Stomach smooth muscle (tissue), 2 donors: ENCODE measurements at regions not wholly inside any gene's neighbourhood (a gene's known extent, or its start where the extent isn't known, plus 50 kb on each side); places are given as distances from the start of the nearest gene placed in this dataset.

Experiments used
- H3K27ac ChIP-seq: one replicate; pipeline ENCODE4 v1.7.0; 2013; ENCODE audit warnings: mild to moderate bottlenecking, low read length, inconsistent platforms
- H3K27me3 ChIP-seq, 2 donors: one replicate each; pipeline ENCODE4 v1.7.0; 2013; ENCODE audit warnings: low read length in 2 of 2; ENCODE audit not compliant: insufficient read depth in 2 of 2, control insufficient read depth in 1 of 2
- H3K36me3 ChIP-seq, 2 donors: one replicate each; pipeline ENCODE4 v1.7.0; 2013; ENCODE audit warnings: low read length in 2 of 2; ENCODE audit not compliant: control insufficient read depth in 2 of 2, insufficient read depth in 2 of 2
- H3K4me1 ChIP-seq: one replicate; pipeline ENCODE4 v1.7.0; 2013; ENCODE audit warnings: low read length; ENCODE audit not compliant: control insufficient read depth, insufficient read depth
- H3K4me3 ChIP-seq, 2 donors: one replicate each; pipeline ENCODE4 v1.7.0; 2013; ENCODE audit warnings: low read length in 2 of 2
- H3K9ac ChIP-seq, 2 donors: one replicate each; pipeline ENCODE4 v1.7.0; 2013; ENCODE audit warnings: low read length in 2 of 2, mild to moderate bottlenecking in 1 of 2
- H3K9me3 ChIP-seq, 2 donors: one replicate each; pipeline ENCODE4 v1.7.0; 2013; ENCODE audit warnings: low read length in 2 of 2; ENCODE audit not compliant: control insufficient read depth in 2 of 2
- donor health status: healthy.
- donor health status: Pancreatic carcinoma.

DNA sequence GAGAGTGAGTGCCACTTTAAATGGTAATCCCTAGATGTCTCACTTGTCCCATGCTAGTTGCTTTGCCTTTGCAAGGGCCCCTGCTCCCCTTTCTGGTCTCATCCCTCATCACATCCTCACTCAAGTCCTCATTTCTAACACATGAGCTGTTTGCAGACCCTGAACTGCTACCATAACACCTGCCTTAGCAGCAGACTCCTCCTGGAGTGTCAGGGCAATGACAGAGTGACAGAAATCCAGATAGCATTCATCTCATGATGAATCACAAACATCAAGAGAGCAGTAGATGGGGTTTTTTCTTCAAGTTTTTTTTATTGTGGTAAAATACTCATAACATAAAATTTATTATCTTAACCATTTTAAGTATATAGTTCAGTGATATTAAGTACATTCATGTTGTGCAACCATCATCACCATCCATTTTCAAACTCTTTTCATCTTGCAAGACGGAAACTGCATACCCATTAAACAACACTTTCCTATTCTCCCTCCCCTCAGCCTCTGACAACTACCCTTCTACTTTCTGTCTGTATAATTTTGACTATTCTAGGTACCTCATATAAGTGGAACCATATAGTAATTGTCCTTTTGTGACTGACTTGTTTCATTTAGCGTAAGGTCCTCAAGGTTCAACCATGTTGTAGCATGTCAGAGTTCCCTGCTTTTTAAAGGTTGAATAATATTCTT, 133.2 kb upstream of the RPS6KA3 start:
- H3K27ac ChIP-seq = no peak overlapping the region
- no peaks in the 10 kb centered on the region for H3K9me3 ChIP-seq
- no peak overlapping the region for H3K9ac ChIP-seq
- H3K4me3 ChIP-seq = no peak overlapping the region
- H3K36me3 ChIP-seq = no peaks in the 10 kb centered on the region
- H3K27me3 ChIP-seq = no peaks in the 10 kb centered on the region
- H3K4me1 ChIP-seq = no peaks in the 10 kb centered on the region

DNA sequence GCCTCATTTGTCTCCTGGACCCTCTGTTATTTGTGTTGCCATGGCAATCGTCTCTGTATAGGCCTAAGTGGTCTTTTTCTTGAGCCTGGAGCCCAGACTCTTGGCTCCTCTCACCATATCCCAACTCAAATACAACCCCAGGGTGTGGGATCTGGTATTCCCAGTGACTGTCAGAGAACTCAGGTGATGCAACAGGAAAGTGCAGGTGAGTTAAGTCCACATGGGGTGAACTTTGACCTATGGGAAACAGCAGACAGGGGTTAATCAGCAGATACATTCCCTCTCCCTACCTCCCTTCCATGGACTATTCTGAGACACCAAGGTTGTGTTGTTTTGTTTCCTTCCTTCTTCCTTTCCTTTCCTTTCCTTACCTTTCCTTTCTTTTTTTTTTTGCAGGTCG, 130.9 kb upstream of the RPS6KA3 start:
- Histone ChIP-seq H3K9me3 (no peaks in the 10 kb centered on the region), H3K4me3 (no peak overlapping the region), H3K27me3 (no peaks in the 10 kb centered on the region), H3K27ac (no peak overlapping the region), H3K4me1 (no peaks in the 10 kb centered on the region), H3K36me3 (no peaks in the 10 kb centered on the region), H3K9ac (no peak overlapping the region)

DNA sequence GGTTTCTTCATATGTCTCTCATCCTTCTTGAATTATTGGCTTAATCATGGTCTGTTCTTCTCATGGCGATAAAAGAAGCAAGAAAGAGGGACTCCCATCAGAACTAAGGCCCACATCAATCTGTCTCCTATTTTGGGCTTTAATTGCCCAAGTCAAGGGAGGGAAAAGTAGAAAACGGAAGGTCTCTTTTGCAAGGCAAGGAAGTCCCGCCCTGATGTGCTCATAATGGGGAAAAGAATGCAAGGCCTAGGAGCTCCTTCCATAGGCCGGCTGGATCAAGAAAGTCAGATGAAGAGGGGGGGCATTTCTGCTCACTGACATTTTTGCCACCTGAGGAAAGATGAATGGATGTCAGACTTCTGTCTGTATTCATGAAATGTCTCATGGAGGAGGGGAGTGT, 127.7 kb upstream of the RPS6KA3 start:
- Histone ChIP-seq H3K4me3 (no peak overlapping the region), H3K27ac (no peak overlapping the region), H3K27me3 (no peaks in the 10 kb centered on the region), H3K9ac (no peak overlapping the region), H3K36me3 (no peaks in the 10 kb centered on the region), H3K4me1 (no peaks in the 10 kb centered on the region), H3K9me3 (no peaks in the 10 kb centered on the region)

DNA sequence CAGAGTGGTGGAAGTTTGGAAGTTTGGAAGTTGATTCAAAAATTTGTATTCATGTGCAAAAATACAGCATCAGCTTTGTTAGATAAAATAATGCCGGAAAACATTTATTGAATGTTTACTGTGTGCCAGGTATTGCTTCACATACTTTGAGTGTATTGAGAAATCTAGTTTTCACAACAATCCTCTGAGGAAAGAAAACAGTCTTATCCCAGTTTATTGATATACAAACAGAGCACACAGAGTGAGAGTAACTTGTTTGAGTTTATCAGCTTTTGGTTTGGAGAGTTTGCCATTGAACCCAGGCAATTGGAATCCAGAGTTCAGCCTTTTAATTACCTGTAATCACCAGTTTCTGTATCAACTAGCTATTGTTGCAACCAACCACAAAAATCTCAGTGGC, 127.2 kb upstream of the RPS6KA3 start:
- no peaks in the 10 kb centered on the region for H3K36me3 ChIP-seq
- no peaks in the 10 kb centered on the region for H3K27me3 ChIP-seq
- H3K9ac ChIP-seq = no peak overlapping the region
- no peaks in the 10 kb centered on the region for H3K9me3 ChIP-seq
- H3K4me1 ChIP-seq = no peaks in the 10 kb centered on the region
- H3K4me3 ChIP-seq = no peak overlapping the region
- H3K27ac ChIP-seq = no peak overlapping the region

DNA sequence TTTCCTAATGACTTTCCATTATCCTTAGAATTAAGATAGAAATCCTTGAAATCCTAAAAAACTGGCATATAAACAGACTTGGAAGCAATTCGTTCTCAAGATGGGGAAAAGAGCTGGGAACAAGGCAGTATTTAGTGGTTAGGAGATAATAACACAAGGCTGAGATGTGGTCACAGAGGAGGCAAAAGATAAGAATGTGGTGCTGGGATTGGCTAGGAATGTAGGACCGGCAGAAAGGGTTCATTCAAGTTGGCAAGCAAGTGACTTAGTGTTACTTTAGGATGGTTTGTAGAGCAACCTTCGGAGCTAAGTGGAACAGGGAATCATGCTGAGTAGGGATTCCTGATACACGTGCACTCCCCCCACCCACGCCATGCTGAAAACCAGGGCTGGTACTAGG, 121.9 kb upstream of the RPS6KA3 start:
- H3K36me3 ChIP-seq = no peaks in the 10 kb centered on the region
- peaks cover 0 to 2% of the 10 kb centered on the region in 2 donors for H3K27me3 ChIP-seq
- no peaks in the 10 kb centered on the region for H3K4me1 ChIP-seq
- H3K9me3 ChIP-seq = no peaks in the 10 kb centered on the region
- H3K4me3 ChIP-seq = no peak overlapping the region
- H3K9ac ChIP-seq = no peak overlapping the region
- H3K27ac ChIP-seq = no peak overlapping the region

DNA sequence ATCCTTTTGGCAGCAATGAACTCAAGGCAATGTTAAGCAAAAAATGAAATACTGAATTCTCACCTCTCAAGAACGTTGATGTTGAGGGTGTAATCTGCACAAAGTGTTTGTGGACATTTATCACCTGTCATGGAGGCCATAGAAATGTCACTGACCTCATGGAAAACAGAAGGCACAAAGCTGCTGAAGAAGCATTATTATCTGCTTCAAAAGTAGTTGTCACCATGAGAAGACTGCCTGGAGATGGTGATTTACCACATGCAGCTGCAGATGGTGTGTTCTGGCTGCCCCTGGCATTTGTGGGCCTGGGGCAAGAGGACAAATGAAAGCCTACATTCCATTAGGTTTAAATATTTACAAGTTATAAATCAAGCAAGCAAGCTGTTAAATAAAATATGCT, 116.8 kb upstream of the RPS6KA3 start:
- Histone ChIP-seq H3K4me1 (no peaks in the 10 kb centered on the region), H3K36me3 (no peaks in the 10 kb centered on the region), H3K4me3 (no peak overlapping the region), H3K9ac (no peak overlapping the region), H3K9me3 (no peaks in the 10 kb centered on the region), H3K27ac (no peak overlapping the region), H3K27me3 (no peaks in the 10 kb centered on the region)

DNA sequence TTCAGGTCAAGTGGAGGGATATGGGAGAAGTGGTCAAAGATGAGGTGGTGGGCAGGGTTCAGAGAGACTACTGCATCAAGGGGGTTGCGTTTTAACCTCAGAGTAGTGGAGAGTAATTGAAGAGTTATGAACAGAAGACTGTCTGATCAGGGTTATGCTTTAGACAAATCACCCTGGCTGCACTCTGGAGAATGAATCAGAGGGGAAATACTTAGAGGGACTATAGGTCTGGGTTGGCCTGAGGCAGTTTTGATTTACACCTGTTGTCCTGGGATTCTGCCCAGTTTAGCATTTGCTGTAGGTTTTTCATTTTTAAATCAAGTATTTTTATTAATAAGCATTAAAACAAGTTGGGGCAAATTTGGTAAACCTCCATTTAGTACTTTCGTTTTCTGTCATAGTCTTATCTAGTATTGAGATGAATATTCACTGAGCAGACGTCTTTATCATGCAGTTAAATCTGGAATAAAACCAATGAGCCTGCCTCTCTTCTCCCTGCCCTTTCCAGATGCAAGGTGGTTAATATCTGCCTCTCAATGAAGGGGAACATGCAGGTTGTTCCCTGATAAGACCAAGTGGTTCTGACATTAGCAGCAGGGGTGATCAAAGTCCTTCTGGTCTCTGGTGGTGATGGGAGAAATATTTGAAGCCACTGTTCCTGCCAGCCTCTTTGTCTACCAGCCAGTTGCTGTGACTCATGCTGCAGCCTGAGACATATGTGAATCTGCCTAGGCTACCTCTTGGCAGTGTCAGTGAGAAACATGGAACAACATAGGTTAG, 116.0 kb upstream of the RPS6KA3 start:
- no peak overlapping the region for H3K27ac ChIP-seq
- no peaks in the 10 kb centered on the region for H3K27me3 ChIP-seq
- no peak overlapping the region for H3K9ac ChIP-seq
- H3K4me3 ChIP-seq = no peak overlapping the region
- H3K36me3 ChIP-seq = no peaks in the 10 kb centered on the region
- H3K4me1 ChIP-seq = no peaks in the 10 kb centered on the region
- H3K9me3 ChIP-seq = no peaks in the 10 kb centered on the region

DNA sequence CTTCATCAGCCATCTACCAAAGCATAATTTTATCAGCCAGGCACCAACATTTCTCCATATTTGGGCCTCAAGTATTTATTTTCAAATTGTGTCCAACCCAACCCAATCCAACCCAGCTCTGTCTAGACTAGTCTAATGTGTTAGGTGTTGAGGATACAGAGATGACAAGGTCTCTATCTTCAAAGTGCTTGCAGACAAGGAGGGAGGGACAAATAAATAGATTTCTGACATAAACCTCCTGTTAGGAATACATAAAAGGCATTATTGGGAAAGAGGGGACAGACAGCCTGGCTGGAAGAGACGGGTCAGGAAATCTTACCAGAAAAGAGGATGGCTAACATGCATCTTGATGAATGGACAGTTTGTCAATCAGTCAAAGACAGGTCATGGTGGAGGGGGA, 115.4 kb upstream of the RPS6KA3 start:
- Histone ChIP-seq H3K27me3 (no peaks in the 10 kb centered on the region), H3K36me3 (no peaks in the 10 kb centered on the region), H3K9me3 (no peaks in the 10 kb centered on the region), H3K4me3 (no peak overlapping the region), H3K9ac (no peak overlapping the region), H3K27ac (no peak overlapping the region), H3K4me1 (no peaks in the 10 kb centered on the region)

DNA sequence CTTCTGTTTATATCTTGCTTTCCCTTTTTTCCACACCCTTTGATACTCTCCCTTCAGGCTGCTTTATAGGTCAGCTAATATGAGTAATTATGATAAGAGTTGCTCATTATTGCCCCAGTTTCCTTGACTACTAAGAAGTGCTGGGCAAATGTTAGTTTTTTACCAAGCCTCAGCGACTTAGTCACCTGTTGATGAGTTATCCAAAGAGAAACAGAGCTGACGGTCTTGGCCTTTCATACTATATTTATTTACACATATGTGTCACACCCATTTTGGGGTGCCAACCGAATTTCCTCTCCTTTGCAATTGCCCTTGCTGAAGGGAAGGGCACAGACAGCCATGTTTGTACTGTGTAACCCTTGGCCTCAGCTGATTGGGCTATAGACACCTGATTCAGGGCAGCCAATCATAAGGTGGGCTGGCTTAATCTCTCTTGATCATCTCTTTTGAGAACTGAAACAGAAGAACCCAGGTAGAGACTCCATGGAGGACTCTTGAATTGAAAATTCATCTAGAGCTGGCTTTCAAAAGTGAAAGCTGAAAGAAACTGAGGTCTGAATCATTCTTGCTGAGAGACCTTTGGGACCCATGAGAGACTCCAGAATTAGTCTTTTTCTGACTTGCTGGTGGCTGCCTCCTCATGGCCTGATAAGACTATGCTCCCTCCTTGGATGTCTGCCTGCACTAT, 111.7 kb upstream of the RPS6KA3 start:
- Histone ChIP-seq H3K9ac (no peak overlapping the region), H3K27ac (no peak overlapping the region), H3K4me3 (no peak overlapping the region), H3K27me3 (no peaks in the 10 kb centered on the region), H3K9me3 (no peaks in the 10 kb centered on the region), H3K36me3 (no peaks in the 10 kb centered on the region), H3K4me1 (no peaks in the 10 kb centered on the region)

DNA sequence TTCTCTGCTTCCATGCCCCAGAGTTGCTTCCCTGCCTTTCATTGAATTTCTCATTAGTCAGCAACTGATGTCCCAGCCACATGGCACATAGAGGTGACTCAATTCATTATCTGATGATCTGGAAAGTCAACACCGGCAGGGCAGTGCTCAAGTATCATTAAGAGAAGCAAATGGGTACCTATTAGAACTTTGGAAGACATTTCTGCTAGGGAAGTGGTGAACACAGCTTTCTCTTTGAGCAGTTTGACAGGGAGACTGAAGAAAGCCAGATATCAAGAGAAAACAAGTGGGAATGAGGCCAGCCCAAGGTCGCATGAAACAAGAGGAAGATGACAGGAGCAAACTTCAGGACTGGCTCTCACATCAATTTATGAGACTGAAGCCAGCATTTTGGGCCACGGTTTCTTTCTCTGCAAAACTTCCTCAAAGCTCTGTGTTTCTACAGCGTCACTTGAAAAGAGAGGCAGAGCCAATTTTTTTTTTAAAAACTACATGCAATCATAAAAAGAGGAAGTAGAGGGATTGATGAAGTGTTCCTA, 108.3 kb upstream of the RPS6KA3 start:
- Histone ChIP-seq H3K4me3 (peak overlapping the region in 1 of 2 donors; percentile 34), H3K27me3 (no peaks in the 10 kb centered on the region), H3K9ac (no peak overlapping the region), H3K27ac (no peak overlapping the region), H3K36me3 (no peaks in the 10 kb centered on the region), H3K4me1 (no peaks in the 10 kb centered on the region), H3K9me3 (no peaks in the 10 kb centered on the region)
